Prostate gland (tissue), 2 donors: ENCODE measurements at regions not wholly inside any gene's neighbourhood (a gene's known extent, or its start where the extent isn't known, plus 50 kb on each side); places are given as distances from the start of the nearest gene placed in this dataset.

Experiments used
- POLR2A ChIP-seq: fragments of 450-650 bp; IDR thresholded peaks from one replicate; pipeline ENCODE4 v1.6.1; 2016; ENCODE audit warnings: antibody characterized with exemption, mild to moderate bottlenecking
- POLR2AphosphoS5 ChIP-seq: sonication (generic); formaldehyde crosslinking; IDR thresholded peaks from one replicate; pipeline ENCODE4 v1.6.1; 2017; ENCODE audit warnings: antibody characterized with exemption
- TF ChIP-seq, protein P1 (sequence below), 4 experiments: fragments of 200-600 bp in 2 of 4; fragments of 450-650 bp in 2 of 4; sonication (generic) in 2 of 4; IDR thresholded peaks; 1 replicate in 3 of 4; 2 replicates in 1 of 4; pipeline ENCODE4 v1.5.1; 2016 to 2019; ENCODE audit warnings: antibody characterized with exemption in 4 of 4, mild to moderate bottlenecking in 2 of 4, moderate library complexity in 2 of 4

DNA sequence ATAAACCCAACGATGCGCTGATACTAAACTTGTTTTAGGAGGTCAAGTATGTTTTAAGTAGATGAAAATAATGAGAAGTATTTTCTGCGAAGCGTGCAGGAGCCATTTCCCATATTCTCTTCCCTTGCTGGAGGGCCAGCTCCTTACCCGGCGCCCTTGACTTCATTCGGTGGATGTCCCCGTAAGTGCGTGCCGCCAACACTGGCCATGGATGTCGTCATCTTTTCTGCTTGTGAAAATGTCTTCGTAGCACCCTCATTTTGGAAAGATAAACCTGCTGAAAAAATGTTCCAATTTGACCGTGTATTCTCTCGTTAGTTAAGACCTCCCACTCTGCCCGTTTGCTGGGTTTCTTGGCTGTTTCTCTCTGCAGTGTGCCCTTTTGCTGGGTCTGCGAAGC lies 127.5 kb downstream of the RTP5 start:
- TF ChIP-seq, protein P1, sequence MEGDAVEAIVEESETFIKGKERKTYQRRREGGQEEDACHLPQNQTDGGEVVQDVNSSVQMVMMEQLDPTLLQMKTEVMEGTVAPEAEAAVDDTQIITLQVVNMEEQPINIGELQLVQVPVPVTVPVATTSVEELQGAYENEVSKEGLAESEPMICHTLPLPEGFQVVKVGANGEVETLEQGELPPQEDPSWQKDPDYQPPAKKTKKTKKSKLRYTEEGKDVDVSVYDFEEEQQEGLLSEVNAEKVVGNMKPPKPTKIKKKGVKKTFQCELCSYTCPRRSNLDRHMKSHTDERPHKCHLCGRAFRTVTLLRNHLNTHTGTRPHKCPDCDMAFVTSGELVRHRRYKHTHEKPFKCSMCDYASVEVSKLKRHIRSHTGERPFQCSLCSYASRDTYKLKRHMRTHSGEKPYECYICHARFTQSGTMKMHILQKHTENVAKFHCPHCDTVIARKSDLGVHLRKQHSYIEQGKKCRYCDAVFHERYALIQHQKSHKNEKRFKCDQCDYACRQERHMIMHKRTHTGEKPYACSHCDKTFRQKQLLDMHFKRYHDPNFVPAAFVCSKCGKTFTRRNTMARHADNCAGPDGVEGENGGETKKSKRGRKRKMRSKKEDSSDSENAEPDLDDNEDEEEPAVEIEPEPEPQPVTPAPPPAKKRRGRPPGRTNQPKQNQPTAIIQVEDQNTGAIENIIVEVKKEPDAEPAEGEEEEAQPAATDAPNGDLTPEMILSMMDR (IDR thresholded peaks at IDR 0.05) = no peak
- no peak for TF ChIP-seq POLR2A
- no peak for TF ChIP-seq POLR2AphosphoS5
